GM23248 (cell line): ENCODE measurements at regions not wholly inside any gene's neighbourhood (a gene's known extent, or its start where the extent isn't known, plus 50 kb on each side); places are given as distances from the start of the nearest gene placed in this dataset.

Source experiments
- EZH2 ChIP-seq: fragments of 200-600 bp; sonication (generic); IDR thresholded peaks from 2 replicates; pipeline ENCODE4 v1.6.1; 2018; ENCODE audit warnings: antibody characterized with exemption, mild to moderate bottlenecking; ENCODE audit not compliant: insufficient read depth, poor library complexity, severe bottlenecking
- EZH2phosphoT487 ChIP-seq: fragments of 200-600 bp; sonication (generic); IDR thresholded peaks from 2 replicates; pipeline ENCODE4 v1.6.1; 2018; ENCODE audit warnings: antibody characterized with exemption, moderate library complexity, mild to moderate bottlenecking, low read depth; ENCODE audit not compliant: insufficient read depth

DNA sequence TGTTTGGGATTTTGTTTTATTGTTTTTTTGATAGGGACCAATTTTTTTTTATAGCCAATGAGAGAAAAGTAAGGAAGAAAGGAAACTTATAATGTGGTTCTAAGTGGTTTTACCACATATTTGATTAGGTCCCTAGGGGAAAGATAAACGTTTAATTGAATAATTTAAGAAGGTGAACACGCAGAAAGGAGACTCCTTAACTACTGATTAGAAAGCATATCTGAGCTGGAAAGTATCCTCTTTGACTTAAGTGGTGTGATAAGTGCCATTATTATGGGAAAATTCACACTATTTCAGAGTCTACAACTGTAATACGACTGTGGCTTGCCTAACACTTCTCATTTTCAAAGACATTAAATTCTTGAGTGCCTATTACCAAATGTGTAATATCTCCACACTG, 106.5 kb upstream of the GRAMD1B start:
- TF ChIP-seq EZH2 (no peak), EZH2phosphoT487 (no peak)
